GM23338 (cell line): ENCODE measurements at regions not wholly inside any gene's neighbourhood (a gene's known extent, or its start where the extent isn't known, plus 50 kb on each side); places are given as distances from the start of the nearest gene placed in this dataset.

Experiments used
- ATAC-seq: fragments of 200-7000 bp; cut with Tn5 transposase; 3 replicates; pipeline ENCODE4 v1.9.1; 2020
- DNase-seq: peaks from one replicate; pipeline ENCODE4 v3.0.0-alpha.2; 2015; ENCODE audit warnings: low spot score
- H2AFZ ChIP-seq: fragments of 200-600 bp; sonication (generic); 2 replicates; pipeline ENCODE4 v1.8.0; 2016; ENCODE audit warnings: antibody characterized with exemption, mild to moderate bottlenecking, moderate library complexity
- H3F3A ChIP-seq: fragments of 200-600 bp; sonication (generic); replicated peaks from 2 replicates; pipeline ENCODE4 v1.8.0; 2017; ENCODE audit warnings: antibody characterized with exemption, mixed run types, low read depth
- H3K27ac ChIP-seq: fragments of 200-600 bp; sonication (generic); 2 replicates; pipeline ENCODE4 v1.6.1; 2016; ENCODE audit warnings: low read depth
- H3K27me3 ChIP-seq: fragments of 200-600 bp; sonication (generic); 2 replicates; pipeline ENCODE4 v1.8.0; 2016; ENCODE audit warnings: mild to moderate bottlenecking, mixed run types, moderate library complexity; ENCODE audit not compliant: insufficient read depth
- H3K36me3 ChIP-seq: fragments of 200-600 bp; sonication (generic); 2 replicates; pipeline ENCODE4 v1.8.0; 2016; ENCODE audit warnings: mild to moderate bottlenecking; ENCODE audit not compliant: insufficient read depth
- H3K4me1 ChIP-seq: fragments of 200-600 bp; sonication (generic); 2 replicates; pipeline ENCODE4 v1.8.0; 2016; ENCODE audit warnings: mild to moderate bottlenecking, moderate library complexity; ENCODE audit not compliant: insufficient read depth
- H3K4me2 ChIP-seq: fragments of 200-600 bp; sonication (generic); 2 replicates; pipeline ENCODE4 v1.7.1; 2017; ENCODE audit warnings: mixed run types
- H3K4me3 ChIP-seq: fragments of 200-600 bp; sonication (generic); 2 replicates; pipeline ENCODE4 v1.6.1; 2016; ENCODE audit warnings: mixed run types
- H3K79me2 ChIP-seq: fragments of 200-600 bp; sonication (generic); replicated peaks from 2 replicates; pipeline ENCODE4 v1.8.0; 2017; ENCODE audit warnings: mild to moderate bottlenecking; ENCODE audit not compliant: insufficient read depth
- H3K9me2 ChIP-seq: fragments of 200-600 bp; sonication (generic); 2 replicates; pipeline ENCODE4 v1.8.0; 2017; ENCODE audit not compliant: insufficient read depth
- H4K20me1 ChIP-seq: fragments of 200-600 bp; sonication (generic); replicated peaks from 2 replicates; pipeline ENCODE4 v1.8.0; 2017; ENCODE audit warnings: mild to moderate bottlenecking; ENCODE audit not compliant: insufficient read depth
- H3K27ac Mint-ChIP-seq: 2 replicates; pipeline ENCODE4 v1.8.0; 2020; ENCODE audit warnings: inconsistent platforms, mild to moderate bottlenecking, moderate library complexity, mixed read lengths
- H3K27me3 Mint-ChIP-seq: 3 replicates; pipeline ENCODE4 v1.8.0; 2022; ENCODE audit warnings: low read depth, mild to moderate bottlenecking, moderate library complexity, mixed read lengths, inconsistent platforms; ENCODE audit not compliant: insufficient read depth, poor library complexity
- H3K36me3 Mint-ChIP-seq: 3 replicates; pipeline ENCODE4 v1.8.0; 2021; ENCODE audit warnings: low read depth, mild to moderate bottlenecking, inconsistent platforms, moderate library complexity, mixed read lengths
- H3K4me1 Mint-ChIP-seq: 3 replicates; pipeline ENCODE4 v1.8.0; 2020; ENCODE audit warnings: mild to moderate bottlenecking, inconsistent platforms, mixed read lengths
- H3K4me3 Mint-ChIP-seq: 3 replicates; pipeline ENCODE4 v1.8.0; 2021; ENCODE audit warnings: moderate library complexity, mild to moderate bottlenecking, inconsistent platforms, mixed read lengths
- H3K9me3 Mint-ChIP-seq: 3 replicates; pipeline ENCODE4 v1.8.0; 2020; ENCODE audit warnings: moderate library complexity, mild to moderate bottlenecking, inconsistent platforms, mixed read lengths
- EZH2 ChIP-seq: fragments of 200-600 bp; sonication (generic); IDR thresholded peaks from one replicate; pipeline ENCODE4 v1.8.0; 2017; ENCODE audit warnings: antibody characterized with exemption, mild to moderate bottlenecking, low read depth; ENCODE audit not compliant: unreplicated experiment
- EZH2phosphoT487 ChIP-seq: fragments of 200-600 bp; sonication (generic); IDR thresholded peaks from one replicate; pipeline ENCODE4 v1.8.1; 2018; ENCODE audit warnings: antibody characterized with exemption; ENCODE audit not compliant: unreplicated experiment
- POLR2AphosphoS5 ChIP-seq: IDR thresholded peaks from 2 replicates; pipeline ENCODE4 v1.6.1; 2016; ENCODE audit warnings: antibody characterized with exemption, low read depth
- REST ChIP-seq: IDR thresholded peaks from one replicate; pipeline ENCODE4 v1.6.1; 2018; ENCODE audit warnings: antibody characterized with exemption; ENCODE audit not compliant: unreplicated experiment
- TF ChIP-seq, protein P1 (sequence below): fragments of 250-450 bp; sonication (Bioruptor Pico); IDR thresholded peaks from 2 replicates; pipeline ENCODE4 v1.5.0; 2020; ENCODE audit warnings: mild to moderate bottlenecking, moderate library complexity
- TF ChIP-seq, protein P2 (sequence below), 2 experiments: fragments of 200-600 bp in 1 of 2; sonication (generic) in 1 of 2; conservative IDR thresholded peaks; 2 replicates each; pipeline versions ENCODE4 v1.5.1 to v1.6.1; 2016 to 2017; ENCODE audit warnings: antibody characterized with exemption in 2 of 2, low read depth in 2 of 2, mild to moderate bottlenecking in 2 of 2, moderate library complexity in 1 of 2

- TF ChIP-seq, protein P1, sequence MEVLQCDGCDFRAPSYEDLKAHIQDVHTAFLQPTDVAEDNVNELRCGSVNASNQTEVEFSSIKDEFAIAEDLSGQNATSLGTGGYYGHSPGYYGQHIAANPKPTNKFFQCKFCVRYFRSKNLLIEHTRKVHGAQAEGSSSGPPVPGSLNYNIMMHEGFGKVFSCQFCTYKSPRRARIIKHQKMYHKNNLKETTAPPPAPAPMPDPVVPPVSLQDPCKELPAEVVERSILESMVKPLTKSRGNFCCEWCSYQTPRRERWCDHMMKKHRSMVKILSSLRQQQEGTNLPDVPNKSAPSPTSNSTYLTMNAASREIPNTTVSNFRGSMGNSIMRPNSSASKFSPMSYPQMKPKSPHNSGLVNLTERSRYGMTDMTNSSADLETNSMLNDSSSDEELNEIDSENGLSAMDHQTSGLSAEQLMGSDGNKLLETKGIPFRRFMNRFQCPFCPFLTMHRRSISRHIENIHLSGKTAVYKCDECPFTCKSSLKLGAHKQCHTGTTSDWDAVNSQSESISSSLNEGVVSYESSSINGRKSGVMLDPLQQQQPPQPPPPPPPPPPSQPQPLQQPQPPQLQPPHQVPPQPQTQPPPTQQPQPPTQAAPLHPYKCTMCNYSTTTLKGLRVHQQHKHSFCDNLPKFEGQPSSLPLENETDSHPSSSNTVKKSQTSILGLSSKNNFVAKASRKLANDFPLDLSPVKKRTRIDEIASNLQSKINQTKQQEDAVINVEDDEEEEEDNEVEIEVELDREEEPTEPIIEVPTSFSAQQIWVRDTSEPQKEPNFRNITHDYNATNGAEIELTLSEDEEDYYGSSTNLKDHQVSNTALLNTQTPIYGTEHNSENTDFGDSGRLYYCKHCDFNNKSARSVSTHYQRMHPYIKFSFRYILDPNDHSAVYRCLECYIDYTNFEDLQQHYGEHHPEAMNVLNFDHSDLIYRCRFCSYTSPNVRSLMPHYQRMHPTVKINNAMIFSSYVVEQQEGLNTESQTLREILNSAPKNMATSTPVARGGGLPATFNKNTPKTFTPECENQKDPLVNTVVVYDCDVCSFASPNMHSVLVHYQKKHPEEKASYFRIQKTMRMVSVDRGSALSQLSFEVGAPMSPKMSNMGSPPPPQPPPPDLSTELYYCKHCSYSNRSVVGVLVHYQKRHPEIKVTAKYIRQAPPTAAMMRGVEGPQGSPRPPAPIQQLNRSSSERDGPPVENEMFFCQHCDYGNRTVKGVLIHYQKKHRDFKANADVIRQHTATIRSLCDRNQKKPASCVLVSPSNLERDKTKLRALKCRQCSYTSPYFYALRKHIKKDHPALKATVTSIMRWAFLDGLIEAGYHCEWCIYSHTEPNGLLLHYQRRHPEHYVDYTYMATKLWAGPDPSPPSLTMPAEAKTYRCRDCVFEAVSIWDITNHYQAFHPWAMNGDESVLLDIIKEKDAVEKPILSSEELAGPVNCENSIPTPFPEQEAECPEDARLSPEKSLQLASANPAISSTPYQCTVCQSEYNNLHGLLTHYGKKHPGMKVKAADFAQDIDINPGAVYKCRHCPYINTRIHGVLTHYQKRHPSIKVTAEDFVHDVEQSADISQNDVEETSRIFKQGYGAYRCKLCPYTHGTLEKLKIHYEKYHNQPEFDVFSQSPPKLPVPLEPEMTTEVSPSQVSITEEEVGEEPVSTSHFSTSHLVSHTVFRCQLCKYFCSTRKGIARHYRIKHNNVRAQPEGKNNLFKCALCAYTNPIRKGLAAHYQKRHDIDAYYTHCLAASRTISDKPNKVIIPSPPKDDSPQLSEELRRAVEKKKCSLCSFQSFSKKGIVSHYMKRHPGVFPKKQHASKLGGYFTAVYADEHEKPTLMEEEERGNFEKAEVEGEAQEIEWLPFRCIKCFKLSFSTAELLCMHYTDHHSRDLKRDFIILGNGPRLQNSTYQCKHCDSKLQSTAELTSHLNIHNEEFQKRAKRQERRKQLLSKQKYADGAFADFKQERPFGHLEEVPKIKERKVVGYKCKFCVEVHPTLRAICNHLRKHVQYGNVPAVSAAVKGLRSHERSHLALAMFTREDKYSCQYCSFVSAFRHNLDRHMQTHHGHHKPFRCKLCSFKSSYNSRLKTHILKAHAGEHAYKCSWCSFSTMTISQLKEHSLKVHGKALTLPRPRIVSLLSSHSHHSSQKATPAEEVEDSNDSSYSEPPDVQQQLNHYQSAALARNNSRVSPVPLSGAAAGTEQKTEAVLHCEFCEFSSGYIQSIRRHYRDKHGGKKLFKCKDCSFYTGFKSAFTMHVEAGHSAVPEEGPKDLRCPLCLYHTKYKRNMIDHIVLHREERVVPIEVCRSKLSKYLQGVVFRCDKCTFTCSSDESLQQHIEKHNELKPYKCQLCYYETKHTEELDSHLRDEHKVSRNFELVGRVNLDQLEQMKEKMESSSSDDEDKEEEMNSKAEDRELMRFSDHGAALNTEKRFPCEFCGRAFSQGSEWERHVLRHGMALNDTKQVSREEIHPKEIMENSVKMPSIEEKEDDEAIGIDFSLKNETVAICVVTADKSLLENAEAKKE (CRISPR knock-in tag) = no peak
- no peak for TF ChIP-seq POLR2AphosphoS5
Observed at GRCh38 chr4:180827232-180828009, 1415.8 kb upstream of the TENM3 start (continued).

GRCh38 chr4:180828455-180829018 lies 1414.7 kb upstream of the TENM3 start:
- Mint-ChIP-seq H3K4me1 (peaks cover 20% of the 10 kb centered on the region), H3K4me3 (no peak overlapping the region), H3K27ac (no peak overlapping the region), H3K36me3 (peaks cover 8% of the 10 kb centered on the region; the same call in 2 of the 3 replicates), H3K9me3 (no peaks in the 10 kb centered on the region), H3K27me3 (no peaks in the 10 kb centered on the region)
- H3K36me3 ChIP-seq = no peaks in the 10 kb centered on the region
- no peaks in the 10 kb centered on the region for H3K79me2 ChIP-seq
- H3K4me1 ChIP-seq = peaks cover 14% of the 10 kb centered on the region
- H3K27me3 ChIP-seq = no peaks in the 10 kb centered on the region
- H3K4me3 ChIP-seq = no peak overlapping the region
- DNase-seq (peak; percentile 67), ATAC-seq (no peak)
- H3K27ac ChIP-seq = no peak overlapping the region
- H4K20me1 ChIP-seq = no peaks in the 10 kb centered on the region
- no peak overlapping the region for H2AFZ ChIP-seq
- no peaks in the 10 kb centered on the region for H3K9me2 ChIP-seq
- TF ChIP-seq POLR2AphosphoS5 = no peak
- TF ChIP-seq EZH2 = no peak
- TF ChIP-seq, protein P2, sequence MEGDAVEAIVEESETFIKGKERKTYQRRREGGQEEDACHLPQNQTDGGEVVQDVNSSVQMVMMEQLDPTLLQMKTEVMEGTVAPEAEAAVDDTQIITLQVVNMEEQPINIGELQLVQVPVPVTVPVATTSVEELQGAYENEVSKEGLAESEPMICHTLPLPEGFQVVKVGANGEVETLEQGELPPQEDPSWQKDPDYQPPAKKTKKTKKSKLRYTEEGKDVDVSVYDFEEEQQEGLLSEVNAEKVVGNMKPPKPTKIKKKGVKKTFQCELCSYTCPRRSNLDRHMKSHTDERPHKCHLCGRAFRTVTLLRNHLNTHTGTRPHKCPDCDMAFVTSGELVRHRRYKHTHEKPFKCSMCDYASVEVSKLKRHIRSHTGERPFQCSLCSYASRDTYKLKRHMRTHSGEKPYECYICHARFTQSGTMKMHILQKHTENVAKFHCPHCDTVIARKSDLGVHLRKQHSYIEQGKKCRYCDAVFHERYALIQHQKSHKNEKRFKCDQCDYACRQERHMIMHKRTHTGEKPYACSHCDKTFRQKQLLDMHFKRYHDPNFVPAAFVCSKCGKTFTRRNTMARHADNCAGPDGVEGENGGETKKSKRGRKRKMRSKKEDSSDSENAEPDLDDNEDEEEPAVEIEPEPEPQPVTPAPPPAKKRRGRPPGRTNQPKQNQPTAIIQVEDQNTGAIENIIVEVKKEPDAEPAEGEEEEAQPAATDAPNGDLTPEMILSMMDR (conservative IDR thresholded peaks at IDR 0.05; ENCODE audit: low read depth in 2 of 2) = peak; percentile 67 to 91
- no peak for TF ChIP-seq REST
- no peak for TF ChIP-seq EZH2phosphoT487
- 0 out of 2 replicates have a peak overlapping the region, but pooled peaks have one; percentile 2 for H3K4me2 ChIP-seq
- H3F3A ChIP-seq = no peaks in the 10 kb centered on the region
